HEK293 (cell line): ENCODE measurements at regions not wholly inside any gene's neighbourhood (a gene's known extent, or its start where the extent isn't known, plus 50 kb on each side); places are given as distances from the start of the nearest gene placed in this dataset.

Source experiments
- CTCF ChIA-PET: fragments of 350-600 bp; formaldehyde crosslinking; extraction: SDS; loops from one replicate; lab custom pipeline; 2021; ENCODE audit warnings: antibody characterized with exemption; lab: Yijun Ruan, JAX
- POLR2A ChIA-PET: fragments of 300-600 bp; formaldehyde crosslinking; extraction: SDS; loops from one replicate; lab custom pipeline; 2020; ENCODE audit warnings: antibody characterized with exemption, inconsistent platforms; lab: Yijun Ruan, JAX
- H3K27ac ChIP-seq: fragments of 200-500 bp; sonication (Bioruptor generic); 2 replicates; pipeline ENCODE4 v1.5.1; 2014; ENCODE audit warnings: low read depth, low read length, control low read depth, inconsistent platforms; ENCODE audit errors: extremely low read depth
- H3K36me3 ChIP-seq, 2 experiments: fragments of 200-500 bp in 1 of 2; sonication (Bioruptor generic) in 1 of 2; 1 replicate in 1 of 2; 2 replicates in 1 of 2; pipeline ENCODE4 v1.5.1; 2014 to 2017; ENCODE audit warnings: inconsistent platforms in 2 of 2, low read length in 2 of 2; ENCODE audit not compliant: control insufficient read depth in 2 of 2, insufficient read depth in 1 of 2
- H3K4me1 ChIP-seq: fragments of 200-500 bp; sonication (Bioruptor generic); 2 replicates; pipeline ENCODE4 v1.5.1; 2014; ENCODE audit warnings: mild to moderate bottlenecking, low read length, inconsistent platforms; ENCODE audit not compliant: control insufficient read depth, insufficient read depth
- H3K4me3 ChIP-seq: 2 replicates; pipeline ENCODE4 v1.5.1; 2011; ENCODE audit warnings: low read depth, mild to moderate bottlenecking, control low read depth, low read length, moderate library complexity
- H3K9me3 ChIP-seq: fragments of 200-500 bp; sonication (Bioruptor generic); 2 replicates; pipeline ENCODE4 v1.5.1; 2014; ENCODE audit warnings: low read depth, low read length, inconsistent platforms; ENCODE audit not compliant: control insufficient read depth, insufficient read depth
- GLI2 ChIP-seq: fragments of 450-650 bp; formaldehyde crosslinking; IDR thresholded peaks from 2 replicates; pipeline ENCODE4; 2017; ENCODE audit warnings: missing biosample characterization, missing genetic modification characterization, low read depth, borderline replicate concordance
- RBAK ChIP-seq: fragments of 450-650 bp; formaldehyde crosslinking; IDR thresholded peaks from 2 replicates; pipeline ENCODE4 v1.5.1; 2016; ENCODE audit warnings: missing biosample characterization, missing genetic modification characterization
- SCRT1 ChIP-seq: fragments of 450-650 bp; formaldehyde crosslinking; IDR thresholded peaks from 2 replicates; pipeline ENCODE4 v1.5.1; 2016; ENCODE audit warnings: missing biosample characterization, missing genetic modification characterization, borderline replicate concordance
- YY1 ChIP-seq: fragments of 450-650 bp; formaldehyde crosslinking; IDR thresholded peaks from 2 replicates; pipeline ENCODE4 v1.5.1; 2018; ENCODE audit warnings: missing biosample characterization, missing genetic modification characterization
- YY2 ChIP-seq: fragments of 450-650 bp; formaldehyde crosslinking; IDR thresholded peaks from 2 replicates; pipeline ENCODE4 v1.5.1; 2016; ENCODE audit warnings: missing biosample characterization, missing genetic modification characterization
- ZBTB20 ChIP-seq: fragments of 450-650 bp; formaldehyde crosslinking; IDR thresholded peaks from 2 replicates; pipeline ENCODE4 v1.5.1; 2016; ENCODE audit warnings: missing biosample characterization, missing genetic modification characterization
- ZBTB48 ChIP-seq: fragments of 450-650 bp; formaldehyde crosslinking; IDR thresholded peaks from 2 replicates; pipeline ENCODE4 v1.5.1; 2016; ENCODE audit warnings: missing biosample characterization, missing genetic modification characterization
- ZNF138 ChIP-seq: fragments of 450-650 bp; formaldehyde crosslinking; IDR thresholded peaks from 2 replicates; pipeline ENCODE4 v1.5.1; 2016; ENCODE audit warnings: missing biosample characterization, missing genetic modification characterization, borderline replicate concordance
- ZNF2 ChIP-seq: fragments of 450-650 bp; formaldehyde crosslinking; IDR thresholded peaks from 2 replicates; pipeline ENCODE4 v1.5.1; 2016; ENCODE audit warnings: missing biosample characterization, missing genetic modification characterization
- ZNF292 ChIP-seq: fragments of 450-650 bp; formaldehyde crosslinking; IDR thresholded peaks from 2 replicates; pipeline ENCODE4 v1.5.1; 2016; ENCODE audit warnings: low read depth, missing biosample characterization, missing genetic modification characterization, borderline replicate concordance
- ZNF302 ChIP-seq: fragments of 450-650 bp; formaldehyde crosslinking; IDR thresholded peaks from 2 replicates; pipeline ENCODE4 v1.5.1; 2016; ENCODE audit warnings: missing biosample characterization, missing genetic modification characterization, low read depth
- ZNF48 ChIP-seq: fragments of 450-650 bp; formaldehyde crosslinking; IDR thresholded peaks from 2 replicates; pipeline ENCODE4 v1.5.1; 2016; ENCODE audit warnings: missing biosample characterization, missing genetic modification characterization
- ZNF585B ChIP-seq: fragments of 450-650 bp; formaldehyde crosslinking; IDR thresholded peaks from 2 replicates; pipeline ENCODE4 v1.5.1; 2016; ENCODE audit warnings: missing biosample characterization, missing genetic modification characterization
- ZNF747 ChIP-seq: fragments of 450-650 bp; formaldehyde crosslinking; IDR thresholded peaks from 2 replicates; pipeline ENCODE4 v1.5.1; 2016; ENCODE audit warnings: missing biosample characterization, missing genetic modification characterization
- ZNF768 ChIP-seq: fragments of 450-650 bp; formaldehyde crosslinking; IDR thresholded peaks from 2 replicates; pipeline ENCODE4 v1.5.1; 2018; ENCODE audit warnings: missing biosample characterization, mild to moderate bottlenecking, missing genetic modification characterization
- ZNF791 ChIP-seq: fragments of 450-650 bp; formaldehyde crosslinking; IDR thresholded peaks from 2 replicates; pipeline ENCODE4 v1.5.1; 2016; ENCODE audit warnings: missing biosample characterization, missing genetic modification characterization
- ZSCAN23 ChIP-seq: fragments of 450-650 bp; formaldehyde crosslinking; IDR thresholded peaks from 2 replicates; pipeline ENCODE4 v1.5.1; 2016; ENCODE audit warnings: missing biosample characterization, missing genetic modification characterization
- TF ChIP-seq, protein P1 (sequence below): fragments of 450-650 bp; formaldehyde crosslinking; IDR thresholded peaks from 2 replicates; pipeline ENCODE4 v1.5.0; 2017; ENCODE audit warnings: missing biosample characterization, missing genetic modification characterization, borderline replicate concordance
- TF ChIP-seq, protein P2 (sequence below): fragments of 450-650 bp; formaldehyde crosslinking; IDR thresholded peaks from 2 replicates; pipeline ENCODE4 v1.5.1; 2016; ENCODE audit warnings: missing biosample characterization, missing genetic modification characterization
- TF ChIP-seq, protein P3 (sequence below): fragments of 450-650 bp; IDR thresholded peaks from 2 replicates; pipeline ENCODE4 v1.5.1; 2018; ENCODE audit warnings: missing biosample characterization, mild to moderate bottlenecking, missing genetic modification characterization

DNA sequence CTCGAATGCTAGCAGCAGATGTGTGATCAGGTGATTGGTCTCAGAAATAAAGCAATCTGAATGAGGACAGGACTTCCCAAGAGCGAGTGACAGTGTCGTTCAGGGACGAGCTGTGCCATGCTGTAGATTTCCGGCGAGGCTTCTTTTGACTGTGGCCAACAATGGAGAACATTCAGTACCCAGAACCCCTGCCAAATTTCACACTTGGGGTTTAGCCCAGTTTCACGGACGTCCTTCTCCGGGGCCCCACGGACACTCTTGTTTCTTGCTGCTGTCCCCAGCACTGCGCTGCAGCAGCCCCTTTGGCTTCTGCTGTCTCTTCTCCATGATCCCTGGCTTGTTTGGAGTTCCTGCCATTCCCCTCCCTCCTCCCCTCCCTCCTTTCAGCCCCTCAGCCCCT, 115.1 kb upstream of the GRAMD1B start (continued):
- TF ChIP-seq, protein P1, sequence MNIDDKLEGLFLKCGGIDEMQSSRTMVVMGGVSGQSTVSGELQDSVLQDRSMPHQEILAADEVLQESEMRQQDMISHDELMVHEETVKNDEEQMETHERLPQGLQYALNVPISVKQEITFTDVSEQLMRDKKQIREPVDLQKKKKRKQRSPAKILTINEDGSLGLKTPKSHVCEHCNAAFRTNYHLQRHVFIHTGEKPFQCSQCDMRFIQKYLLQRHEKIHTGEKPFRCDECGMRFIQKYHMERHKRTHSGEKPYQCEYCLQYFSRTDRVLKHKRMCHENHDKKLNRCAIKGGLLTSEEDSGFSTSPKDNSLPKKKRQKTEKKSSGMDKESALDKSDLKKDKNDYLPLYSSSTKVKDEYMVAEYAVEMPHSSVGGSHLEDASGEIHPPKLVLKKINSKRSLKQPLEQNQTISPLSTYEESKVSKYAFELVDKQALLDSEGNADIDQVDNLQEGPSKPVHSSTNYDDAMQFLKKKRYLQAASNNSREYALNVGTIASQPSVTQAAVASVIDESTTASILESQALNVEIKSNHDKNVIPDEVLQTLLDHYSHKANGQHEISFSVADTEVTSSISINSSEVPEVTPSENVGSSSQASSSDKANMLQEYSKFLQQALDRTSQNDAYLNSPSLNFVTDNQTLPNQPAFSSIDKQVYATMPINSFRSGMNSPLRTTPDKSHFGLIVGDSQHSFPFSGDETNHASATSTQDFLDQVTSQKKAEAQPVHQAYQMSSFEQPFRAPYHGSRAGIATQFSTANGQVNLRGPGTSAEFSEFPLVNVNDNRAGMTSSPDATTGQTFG (tag by site-specific recombination) = no peak
- no peak for TF ChIP-seq ZNF138 (tag by site-specific recombination)

DNA sequence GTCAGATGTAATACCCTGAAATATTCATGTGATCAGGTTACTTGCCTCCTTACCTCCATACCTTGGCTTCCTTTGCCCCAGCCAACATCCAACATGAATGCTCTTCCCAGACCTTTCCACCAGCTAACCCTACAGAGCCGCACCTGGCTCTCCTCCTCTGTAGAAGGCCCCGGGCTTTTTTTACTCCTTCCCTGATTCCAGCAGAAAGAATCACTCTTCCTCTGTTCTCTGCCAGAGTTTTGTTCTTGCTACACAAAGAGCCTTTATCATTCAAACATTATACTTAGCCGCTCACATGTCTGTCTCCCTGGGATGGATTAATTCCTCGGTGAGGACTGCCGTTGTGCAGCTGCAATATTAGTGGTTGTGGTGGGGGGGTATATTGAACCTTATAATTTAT, 116.8 kb upstream of the GRAMD1B start:
- CTCF ChIA-PET = interaction anchor here (0.8 to 2.5 kb wide), 3 partner anchors 12 to 52 kb away, joined by 3 to 9 read pairs (median 4); no protein-coding TSS in a partner anchor

DNA sequence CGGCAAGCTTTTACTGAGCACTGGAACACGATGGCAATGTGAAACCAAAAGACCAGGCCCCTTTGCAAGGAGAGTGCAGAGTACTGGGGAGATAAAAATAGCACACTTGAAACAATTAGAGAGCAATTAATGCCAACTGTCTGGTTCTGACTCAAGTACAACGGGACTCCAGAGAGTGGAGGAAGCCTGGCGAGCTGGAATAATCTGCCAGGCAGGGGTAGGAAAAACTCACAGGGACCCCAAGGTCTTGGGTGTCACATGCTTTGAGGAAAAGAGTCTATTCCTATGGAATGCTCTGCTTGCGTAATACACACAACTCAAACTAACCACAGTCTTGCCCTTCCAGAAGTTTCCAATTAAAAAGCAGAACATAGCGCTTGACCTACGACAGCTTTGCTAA, 113.0 kb upstream of the CLMP start:
- Histone ChIP-seq H3K36me3 (no peaks in the 10 kb centered on the region), H3K4me1 (no peaks in the 10 kb centered on the region), H3K9me3 (no peaks in the 10 kb centered on the region), H3K4me3 (no peak overlapping the region), H3K27ac (no peak overlapping the region)
- ChIA-PET CTCF (interaction anchor here (1.1 to 2.0 kb wide), 4 partner anchors 15 to 131 kb away, joined by 3 to 13 read pairs (median 4); no protein-coding TSS in a partner anchor), POLR2A (no interaction called here)
- TF ChIP-seq ZBTB20 (tag by site-specific recombination) (no peak), ZNF768 (tag by site-specific recombination) (no peak), YY2 (tag by site-specific recombination) (no peak), ZBTB48 (tag by site-specific recombination) (no peak), GLI2 (tag by site-specific recombination) (no peak), ZNF585B (tag by site-specific recombination) (no peak), ZNF2 (tag by site-specific recombination) (no peak), ZNF791 (no peak), YY1 (tag by site-specific recombination) (no peak), RBAK (tag by site-specific recombination) (no peak)

More for the DNA sequence above, 116.8 kb upstream of the GRAMD1B start:
- Histone ChIP-seq H3K4me3 (no peak overlapping the region), H3K9me3 (no peaks in the 10 kb centered on the region), H3K27ac (no peak overlapping the region), H3K36me3 (no peaks in the 10 kb centered on the region), H3K4me1 (no peaks in the 10 kb centered on the region)
- POLR2A ChIA-PET = no interaction called here
- TF ChIP-seq SCRT1 (tag by site-specific recombination) (no peak), ZSCAN23 (tag by site-specific recombination) (no peak), ZNF48 (tag by site-specific recombination) (no peak), ZNF747 (tag by site-specific recombination) (no peak), ZNF302 (no peak), ZNF292 (tag by site-specific recombination) (no peak)
- TF ChIP-seq, protein P2, sequence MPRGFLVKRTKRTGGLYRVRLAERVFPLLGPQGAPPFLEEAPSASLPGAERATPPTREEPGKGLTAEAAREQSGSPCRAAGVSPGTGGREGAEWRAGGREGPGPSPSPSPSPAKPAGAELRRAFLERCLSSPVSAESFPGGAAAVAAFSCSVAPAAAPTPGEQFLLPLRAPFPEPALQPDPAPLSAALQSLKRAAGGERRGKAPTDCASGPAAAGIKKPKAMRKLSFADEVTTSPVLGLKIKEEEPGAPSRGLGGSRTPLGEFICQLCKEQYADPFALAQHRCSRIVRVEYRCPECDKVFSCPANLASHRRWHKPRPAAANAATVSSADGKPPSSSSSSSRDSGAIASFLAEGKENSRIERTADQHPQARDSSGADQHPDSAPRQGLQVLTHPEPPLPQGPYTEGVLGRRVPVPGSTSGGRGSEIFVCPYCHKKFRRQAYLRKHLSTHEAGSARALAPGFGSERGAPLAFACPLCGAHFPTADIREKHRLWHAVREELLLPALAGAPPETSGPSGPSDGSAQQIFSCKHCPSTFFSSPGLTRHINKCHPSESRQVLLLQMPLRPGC (tag by site-specific recombination) = no peak
- TF ChIP-seq, protein P3, sequence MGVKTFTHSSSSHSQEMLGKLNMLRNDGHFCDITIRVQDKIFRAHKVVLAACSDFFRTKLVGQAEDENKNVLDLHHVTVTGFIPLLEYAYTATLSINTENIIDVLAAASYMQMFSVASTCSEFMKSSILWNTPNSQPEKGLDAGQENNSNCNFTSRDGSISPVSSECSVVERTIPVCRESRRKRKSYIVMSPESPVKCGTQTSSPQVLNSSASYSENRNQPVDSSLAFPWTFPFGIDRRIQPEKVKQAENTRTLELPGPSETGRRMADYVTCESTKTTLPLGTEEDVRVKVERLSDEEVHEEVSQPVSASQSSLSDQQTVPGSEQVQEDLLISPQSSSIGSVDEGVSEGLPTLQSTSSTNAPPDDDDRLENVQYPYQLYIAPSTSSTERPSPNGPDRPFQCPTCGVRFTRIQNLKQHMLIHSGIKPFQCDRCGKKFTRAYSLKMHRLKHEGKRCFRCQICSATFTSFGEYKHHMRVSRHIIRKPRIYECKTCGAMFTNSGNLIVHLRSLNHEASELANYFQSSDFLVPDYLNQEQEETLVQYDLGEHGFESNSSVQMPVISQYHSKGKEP (tag by site-specific recombination) = no peak
